GM12878 (cell line): ENCODE measurements at regions not wholly inside any gene's neighbourhood (a gene's known extent, or its start where the extent isn't known, plus 50 kb on each side); places are given as distances from the start of the nearest gene placed in this dataset.

Source experiments
- ATAC-seq: fragments of 200-7000 bp; cut with Tn5 transposase; 3 replicates; pipeline ENCODE4 v1.9.1; 2020; ENCODE audit warnings: mild to moderate bottlenecking, moderate library complexity
- BruUV-seq: library from RNA; stranded (reverse); fragments of 400-500 nt; replicated peaks from 2 replicates; lab custom pipeline; 2021; lab: Mats Ljungman, UMichigan
- CTCF ChIA-PET: fragments of 300-600 bp; sonication (Branson Sonifier 250); formaldehyde crosslinking; extraction: SDS; loops from one replicate; lab custom pipeline; 2021; ENCODE audit warnings: inconsistent platforms; lab: Yijun Ruan, JAX
- POLR2A ChIA-PET: fragments of 350-600 bp; formaldehyde crosslinking; extraction: SDS; loops from one replicate; lab custom pipeline; 2021; ENCODE audit warnings: inconsistent platforms; lab: Charles Lee
- RAD21 ChIA-PET: fragments of 300-600 bp; sonication (Branson Sonifier 250); formaldehyde crosslinking; loops from one replicate; lab custom pipeline; 2023; ENCODE audit warnings: antibody characterized with exemption; ENCODE audit not compliant: unreplicated experiment; lab: Charles Lee
- SMC1A ChIA-PET: fragments of 300-600 bp; sonication (Branson Sonifier 250); formaldehyde crosslinking; loops from one replicate; lab custom pipeline; 2023; ENCODE audit not compliant: unreplicated experiment, uncharacterized antibody; lab: Charles Lee
- DNase-seq: peaks from one replicate; pipeline ENCODE4 v3.0.0-alpha.2; 2011; ENCODE audit warnings: low read depth, low spot score
- FAIRE-seq: peaks from 3 replicates; lab custom pipeline; 2011; peaks lifted over from hg19 to GRCh38; lab: Jason Lieb, UNC
- H2AFZ ChIP-seq: 2 replicates; pipeline ENCODE4 v1.6.0; 2011; ENCODE audit warnings: low read depth, low read length, control low read depth; ENCODE audit not compliant: control insufficient read depth
- H3K27ac ChIP-seq: 2 replicates; pipeline ENCODE4 v1.5.1; 2011; ENCODE audit warnings: control low read depth; ENCODE audit not compliant: control insufficient read depth, insufficient read depth
- H3K27me3 ChIP-seq, 2 experiments: replicated peaks in 1 of 2; 2 replicates each; pipeline versions ENCODE4 v1.6.0 to v1.6.1; 2011; ENCODE audit warnings: low read length in 1 of 2; ENCODE audit not compliant: control insufficient read depth in 2 of 2, insufficient read depth in 2 of 2
- H3K36me3 ChIP-seq, 2 experiments: 2 replicates each; pipeline ENCODE4 v1.5.1; 2011; ENCODE audit warnings: low read length in 1 of 2; ENCODE audit not compliant: control insufficient read depth in 2 of 2, insufficient read depth in 2 of 2
- H3K4me1 ChIP-seq: 2 replicates; pipeline ENCODE4 v1.6.1; 2011; ENCODE audit warnings: mild to moderate bottlenecking, low read length, moderate library complexity, mixed read lengths; ENCODE audit not compliant: control insufficient read depth, insufficient read depth
- H3K4me2 ChIP-seq: 2 replicates; pipeline ENCODE4 v1.6.0; 2011; ENCODE audit warnings: control low read depth; ENCODE audit not compliant: control insufficient read depth, insufficient read depth
- H3K4me3 ChIP-seq: fragments of 200-600 bp; sonication (generic); 2 replicates; pipeline ENCODE4 v1.5.1; 2016
- H3K79me2 ChIP-seq: 2 replicates; pipeline ENCODE4 v1.6.0; 2011; ENCODE audit warnings: low read length; ENCODE audit not compliant: control insufficient read depth, insufficient read depth
- H3K9ac ChIP-seq: 2 replicates; pipeline ENCODE4 v1.8.0; 2011; ENCODE audit warnings: low read length, control low read depth, mixed read lengths; ENCODE audit not compliant: control insufficient read depth, insufficient read depth
- H3K9me3 ChIP-seq: replicated peaks from 3 replicates; pipeline ENCODE4 v1.5.1; 2011; ENCODE audit warnings: mild to moderate bottlenecking, low read length; ENCODE audit not compliant: control insufficient read depth, insufficient read depth
- H4K20me1 ChIP-seq: 2 replicates; pipeline ENCODE4 v1.6.0; 2011; ENCODE audit not compliant: control insufficient read depth, insufficient read depth
- CEBPB ChIP-seq, 2 experiments: fragments of 150-350 bp in 1 of 2; IDR thresholded peaks; 2 replicates each; pipeline ENCODE4 v1.6.1; 2012 to 2014; ENCODE audit warnings: low read depth in 2 of 2, low read length in 2 of 2, borderline replicate concordance in 1 of 2, inconsistent platforms in 1 of 2
- CREM ChIP-seq: IDR thresholded peaks from 2 replicates; pipeline ENCODE4 v1.6.1; 2014; ENCODE audit warnings: antibody characterized with exemption, low read depth
- DPF2 ChIP-seq: fragments of 450-650 bp; IDR thresholded peaks from 2 replicates; pipeline ENCODE4 v1.6.1; 2017; ENCODE audit warnings: mild to moderate bottlenecking
- EGR1 ChIP-seq, 2 experiments: IDR thresholded peaks; 1 replicate in 1 of 2; 2 replicates in 1 of 2; pipeline ENCODE4 v1.6.1; 2011 to 2012; ENCODE audit warnings: low read depth in 2 of 2, low read length in 2 of 2, borderline replicate concordance in 1 of 2, mild to moderate bottlenecking in 1 of 2, moderate library complexity in 1 of 2
- EZH2 ChIP-seq: IDR thresholded peaks from 2 replicates; pipeline ENCODE4 v1.6.1; 2012; ENCODE audit warnings: low read depth, mild to moderate bottlenecking, control low read depth, inconsistent platforms, low read length, borderline replicate concordance; ENCODE audit not compliant: control insufficient read depth
- HCFC1 ChIP-seq: fragments of 150-350 bp; IDR thresholded peaks from 2 replicates; pipeline ENCODE4 v1.6.1; 2014; ENCODE audit warnings: low read length
- JUND ChIP-seq: IDR thresholded peaks from 2 replicates; pipeline ENCODE4 v1.6.1; 2012; ENCODE audit warnings: low read depth, mild to moderate bottlenecking, low read length, improper control_type of control experiment, moderate library complexity
- MTA2 ChIP-seq: fragments of 450-650 bp; IDR thresholded peaks from 2 replicates; pipeline ENCODE4 v1.6.1; 2016; ENCODE audit warnings: low read depth, mild to moderate bottlenecking, moderate library complexity
- NR2F1 ChIP-seq: fragments of 450-650 bp; conservative IDR thresholded peaks from 2 replicates; pipeline ENCODE4 v1.6.1; 2017; ENCODE audit warnings: mild to moderate bottlenecking
- SPI1 ChIP-seq: IDR thresholded peaks from 2 replicates; pipeline ENCODE4 v1.6.1; 2011; ENCODE audit warnings: low read depth, mild to moderate bottlenecking, low read length, moderate library complexity, borderline replicate concordance; ENCODE audit not compliant: insufficient read depth
- SUPT20H ChIP-seq: IDR thresholded peaks from 2 replicates; pipeline ENCODE4 v1.6.1; 2011; ENCODE audit warnings: low read depth, mild to moderate bottlenecking, low read length, moderate library complexity, borderline replicate concordance; ENCODE audit not compliant: control insufficient read depth
- TARDBP ChIP-seq: IDR thresholded peaks from 2 replicates; pipeline ENCODE4 v1.6.1; 2016; ENCODE audit warnings: borderline replicate concordance
- WGBS: methylation state at CpG from one replicate; pipeline ENCODE4 v1.1.6; 2016; ENCODE audit warnings: low lambda C conversion rate; ENCODE audit not compliant: insufficient replicate concordance, insufficient coverage; ENCODE audit errors: missing lambda C conversion rate; 5-methylcytosine and 5-hydroxymethylcytosine counted together
- in situ Hi-C: fragments of 300-500 bp; cut with MboI; formaldehyde crosslinking; loops from 9 replicates; pipeline ENCODE4 v1.14.3; 2018; ENCODE audit warnings: mixed read lengths
- intact Hi-C: fragments of 100-400 bp; cut with micrococcal nuclease; formaldehyde crosslinking; loops from one replicate; pipeline ENCODE4 v1.14.2; 2022; ENCODE audit not compliant: unreplicated experiment
- TF ChIP-seq, protein P1 (sequence below): fragments of 450-650 bp; IDR thresholded peaks from 2 replicates; pipeline ENCODE4 v1.6.1; 2017; ENCODE audit warnings: mild to moderate bottlenecking
- TF ChIP-seq, protein P2 (sequence below): fragments of 450-650 bp; formaldehyde crosslinking; IDR thresholded peaks from 2 replicates; pipeline ENCODE4 v1.4.0; 2022; ENCODE audit warnings: mild to moderate bottlenecking, moderate library complexity
- TF ChIP-seq, protein P3 (sequence below): fragments of 450-650 bp; IDR thresholded peaks from 2 replicates; pipeline ENCODE4 v1.6.1; 2018; ENCODE audit warnings: mild to moderate bottlenecking, low read depth, moderate library complexity; ENCODE audit not compliant: partially characterized antibody

DNA sequence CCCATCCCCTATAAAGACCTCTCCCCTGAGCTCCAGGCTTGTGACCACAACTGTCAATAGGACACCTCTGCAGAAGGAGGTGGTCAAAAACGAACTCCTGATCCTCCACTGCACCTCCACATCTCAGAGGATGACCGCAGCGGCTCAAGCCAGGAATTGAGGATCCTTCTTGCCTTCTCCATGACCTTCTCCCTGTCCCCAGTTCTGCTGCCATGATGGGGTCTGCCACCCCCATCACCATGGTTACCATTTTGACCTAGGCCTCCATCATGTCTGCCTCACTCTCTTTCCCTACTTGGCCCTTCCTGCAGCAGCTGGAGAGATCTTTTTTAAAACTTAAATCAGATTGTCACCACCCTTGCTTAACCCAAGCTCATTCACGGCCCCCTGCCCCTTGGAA lies 81.3 kb upstream of the LINGO1 start:
- ATAC-seq (no peak), DNase-seq (no peak), FAIRE-seq (no peak)
- Histone ChIP-seq H3K4me1 (no peaks in the 10 kb centered on the region), H3K4me3 (no peak overlapping the region), H3K9me3 (no peaks in the 10 kb centered on the region), H2AFZ (no peak overlapping the region), H3K79me2 (no peaks in the 10 kb centered on the region), H3K4me2 (no peak overlapping the region), H3K36me3 (no peaks in the 10 kb centered on the region), H3K27ac (no peak overlapping the region), H3K27me3 (peaks cover 2% of the 10 kb centered on the region in 2 experiments; a peak in 3 of 4 replicates), H3K9ac (no peak overlapping the region), H4K20me1 (no peaks in the 10 kb centered on the region)
- WGBS, result 25% methylated on average over 4 of the region's 4 CpGs
- TF ChIP-seq CREM (no peak), HCFC1 (no peak), SUPT20H (no peak), MTA2 (no peak), EGR1 (IDR thresholded peaks at IDR 0.05; ENCODE audit: borderline replicate concordance in 1 of 2, low read depth in 2 of 2, low read length in 2 of 2) (no peak), SPI1 (no peak), EZH2 (no peak), NR2F1 (no peak), DPF2 (no peak), JUND (no peak), TARDBP (no peak), CEBPB (IDR thresholded peaks at IDR 0.05; ENCODE audit: borderline replicate concordance in 1 of 2, low read depth in 2 of 2, low read length in 2 of 2) (no peak)
- TF ChIP-seq, protein P1, sequence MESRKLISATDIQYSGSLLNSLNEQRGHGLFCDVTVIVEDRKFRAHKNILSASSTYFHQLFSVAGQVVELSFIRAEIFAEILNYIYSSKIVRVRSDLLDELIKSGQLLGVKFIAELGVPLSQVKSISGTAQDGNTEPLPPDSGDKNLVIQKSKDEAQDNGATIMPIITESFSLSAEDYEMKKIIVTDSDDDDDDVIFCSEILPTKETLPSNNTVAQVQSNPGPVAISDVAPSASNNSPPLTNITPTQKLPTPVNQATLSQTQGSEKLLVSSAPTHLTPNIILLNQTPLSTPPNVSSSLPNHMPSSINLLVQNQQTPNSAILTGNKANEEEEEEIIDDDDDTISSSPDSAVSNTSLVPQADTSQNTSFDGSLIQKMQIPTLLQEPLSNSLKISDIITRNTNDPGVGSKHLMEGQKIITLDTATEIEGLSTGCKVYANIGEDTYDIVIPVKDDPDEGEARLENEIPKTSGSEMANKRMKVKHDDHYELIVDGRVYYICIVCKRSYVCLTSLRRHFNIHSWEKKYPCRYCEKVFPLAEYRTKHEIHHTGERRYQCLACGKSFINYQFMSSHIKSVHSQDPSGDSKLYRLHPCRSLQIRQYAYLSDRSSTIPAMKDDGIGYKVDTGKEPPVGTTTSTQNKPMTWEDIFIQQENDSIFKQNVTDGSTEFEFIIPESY, result no peak
- TF ChIP-seq, protein P2, sequence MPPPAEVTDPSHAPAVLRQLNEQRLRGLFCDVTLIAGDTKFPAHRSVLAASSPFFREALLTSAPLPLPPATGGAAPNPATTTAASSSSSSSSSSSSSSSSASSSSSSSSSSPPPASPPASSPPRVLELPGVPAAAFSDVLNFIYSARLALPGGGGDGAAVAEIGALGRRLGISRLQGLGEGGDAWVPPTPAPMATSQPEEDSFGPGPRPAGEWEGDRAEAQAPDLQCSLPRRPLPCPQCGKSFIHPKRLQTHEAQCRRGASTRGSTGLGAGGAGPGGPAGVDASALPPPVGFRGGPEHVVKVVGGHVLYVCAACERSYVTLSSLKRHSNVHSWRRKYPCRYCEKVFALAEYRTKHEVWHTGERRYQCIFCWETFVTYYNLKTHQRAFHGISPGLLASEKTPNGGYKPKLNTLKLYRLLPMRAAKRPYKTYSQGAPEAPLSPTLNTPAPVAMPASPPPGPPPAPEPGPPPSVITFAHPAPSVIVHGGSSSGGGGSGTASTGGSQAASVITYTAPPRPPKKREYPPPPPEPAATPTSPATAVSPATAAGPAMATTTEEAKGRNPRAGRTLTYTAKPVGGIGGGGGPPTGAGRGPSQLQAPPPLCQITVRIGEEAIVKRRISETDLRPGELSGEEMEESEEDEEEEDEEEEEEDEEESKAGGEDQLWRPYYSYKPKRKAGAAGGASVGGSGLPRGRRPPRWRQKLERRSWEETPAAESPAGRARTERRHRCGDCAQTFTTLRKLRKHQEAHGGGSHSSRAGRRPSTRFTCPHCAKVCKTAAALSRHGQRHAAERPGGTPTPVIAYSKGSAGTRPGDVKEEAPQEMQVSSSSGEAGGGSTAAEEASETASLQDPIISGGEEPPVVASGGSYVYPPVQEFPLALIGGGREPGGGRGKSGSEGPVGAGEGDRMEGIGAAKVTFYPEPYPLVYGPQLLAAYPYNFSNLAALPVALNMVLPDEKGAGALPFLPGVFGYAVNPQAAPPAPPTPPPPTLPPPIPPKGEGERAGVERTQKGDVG, result no peak
- TF ChIP-seq, protein P3, sequence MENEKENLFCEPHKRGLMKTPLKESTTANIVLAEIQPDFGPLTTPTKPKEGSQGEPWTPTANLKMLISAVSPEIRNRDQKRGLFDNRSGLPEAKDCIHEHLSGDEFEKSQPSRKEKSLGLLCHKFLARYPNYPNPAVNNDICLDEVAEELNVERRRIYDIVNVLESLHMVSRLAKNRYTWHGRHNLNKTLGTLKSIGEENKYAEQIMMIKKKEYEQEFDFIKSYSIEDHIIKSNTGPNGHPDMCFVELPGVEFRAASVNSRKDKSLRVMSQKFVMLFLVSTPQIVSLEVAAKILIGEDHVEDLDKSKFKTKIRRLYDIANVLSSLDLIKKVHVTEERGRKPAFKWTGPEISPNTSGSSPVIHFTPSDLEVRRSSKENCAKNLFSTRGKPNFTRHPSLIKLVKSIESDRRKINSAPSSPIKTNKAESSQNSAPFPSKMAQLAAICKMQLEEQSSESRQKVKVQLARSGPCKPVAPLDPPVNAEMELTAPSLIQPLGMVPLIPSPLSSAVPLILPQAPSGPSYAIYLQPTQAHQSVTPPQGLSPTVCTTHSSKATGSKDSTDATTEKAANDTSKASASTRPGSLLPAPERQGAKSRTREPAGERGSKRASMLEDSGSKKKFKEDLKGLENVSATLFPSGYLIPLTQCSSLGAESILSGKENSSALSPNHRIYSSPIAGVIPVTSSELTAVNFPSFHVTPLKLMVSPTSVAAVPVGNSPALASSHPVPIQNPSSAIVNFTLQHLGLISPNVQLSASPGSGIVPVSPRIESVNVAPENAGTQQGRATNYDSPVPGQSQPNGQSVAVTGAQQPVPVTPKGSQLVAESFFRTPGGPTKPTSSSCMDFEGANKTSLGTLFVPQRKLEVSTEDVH, result no peak
- ChIA-PET SMC1A (no interaction called here), POLR2A (no interaction called here), RAD21 (no interaction called here), CTCF (no interaction called here)
- no TSS peak for BruUV-seq
- intact Hi-C loops (no loop called here), in situ Hi-C loops (no loop called here)
